ENCODE measurements at regions not wholly inside any gene's neighbourhood (a gene's known extent, or its start where the extent isn't known, plus 50 kb on each side); places are given as distances from the start of the nearest gene placed in this dataset.

DNA sequence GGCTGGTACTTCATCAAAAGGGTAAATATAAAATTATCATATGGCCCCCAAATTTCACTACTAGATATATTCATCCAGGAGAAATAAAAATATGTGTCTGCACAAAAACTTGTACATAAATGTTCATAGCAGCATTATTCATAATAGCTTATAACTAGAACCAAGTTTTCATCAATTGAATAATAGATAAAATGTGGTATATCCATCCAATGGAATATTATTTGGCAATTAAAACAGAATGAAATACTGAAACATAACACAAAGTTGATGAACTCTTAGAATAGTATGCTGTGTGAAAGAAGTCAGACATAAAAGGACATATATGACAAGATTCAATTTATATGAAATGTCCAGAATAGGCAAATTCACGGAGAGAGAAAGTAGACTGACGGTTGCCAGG is 389.3 kb upstream of the ADAMTS9 start:
- Histone ChIP-seq H3K36me3 (ENCODE audit: low read depth) (no peaks in the 10 kb centered on the region), H3K27ac (no peak overlapping the region), H4K20me1 (ENCODE audit: insufficient read depth) (no peaks in the 10 kb centered on the region), H3K79me2 (ENCODE audit: insufficient read depth) (no peaks in the 10 kb centered on the region), H3K9me2 (ENCODE audit: insufficient read depth) (no peaks in the 10 kb centered on the region), H3K9ac (no peak overlapping the region), H3K9me3 (ENCODE audit: low read depth) (no peaks in the 10 kb centered on the region), H3F3A (ENCODE audit: insufficient read depth) (no peaks in the 10 kb centered on the region), H3K4me3 (no peak overlapping the region), H2AFZ (no peak overlapping the region), H3K4me2 (ENCODE audit: unreplicated experiment) (no peak overlapping the region), H3K4me1 (ENCODE audit: insufficient read depth) (no peaks in the 10 kb centered on the region), H3K27me3 (replicated peaks; ENCODE audit: insufficient read depth) (no peaks in the 10 kb centered on the region)
- TF ChIP-seq EZH2 (IDR thresholded peaks at IDR 0.05; ENCODE audit: insufficient read depth, poor library complexity, severe bottlenecking), result no peak
- TF ChIP-seq EZH2phosphoT487 (IDR thresholded peaks at IDR 0.05; ENCODE audit: insufficient read depth, low read depth), result no peak
- in situ Hi-C loops (cut with MboI), result no loop called here
- 55 to 64% methylated on average over 2 of the region's 2 CpGs for WGBS, 2 experiments (ENCODE audit: low coverage in 1 of 2, low lambda C conversion rate in 2 of 2, missing lambda C conversion rate in 2 of 2)
- no peak for DNase-seq

DNA sequence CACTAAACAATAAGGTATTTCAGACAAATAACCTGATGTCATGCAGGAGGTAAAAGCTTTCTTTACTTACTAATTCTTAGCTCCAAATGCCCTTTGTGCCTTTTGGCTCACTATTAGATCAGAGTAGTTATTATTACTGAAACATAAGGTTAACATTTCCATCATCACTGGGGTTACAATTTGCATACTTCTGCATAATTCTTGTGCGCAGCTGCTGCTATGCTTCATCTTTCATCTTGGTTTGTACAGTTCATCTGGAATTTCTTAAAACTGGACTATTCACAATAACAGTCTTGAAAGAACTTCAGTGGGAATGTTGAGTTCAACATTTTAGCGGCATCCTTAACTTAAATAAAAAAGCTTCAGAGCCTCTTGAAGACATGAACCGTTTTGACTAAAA is 383.2 kb upstream of the ADAMTS9 start:
- in situ Hi-C loops (cut with MboI), result no loop called here
- Histone ChIP-seq H3K4me1 (ENCODE audit: insufficient read depth) (no peaks in the 10 kb centered on the region), H3K27ac (no peak overlapping the region), H3K9me2 (ENCODE audit: insufficient read depth) (no peaks in the 10 kb centered on the region), H4K20me1 (ENCODE audit: insufficient read depth) (no peaks in the 10 kb centered on the region), H3K27me3 (replicated peaks; ENCODE audit: insufficient read depth) (peaks cover 12% of the 10 kb centered on the region; the same call in 1 of the 2 replicates), H3K9ac (no peak overlapping the region), H3K36me3 (ENCODE audit: low read depth) (no peaks in the 10 kb centered on the region), H3K4me3 (no peak overlapping the region), H3K4me2 (ENCODE audit: unreplicated experiment) (no peak overlapping the region), H3K79me2 (ENCODE audit: insufficient read depth) (no peaks in the 10 kb centered on the region), H3K9me3 (ENCODE audit: low read depth) (no peaks in the 10 kb centered on the region), H3F3A (ENCODE audit: insufficient read depth) (no peaks in the 10 kb centered on the region), H2AFZ (no peak overlapping the region)
- WGBS, 2 experiments (ENCODE audit: low coverage in 1 of 2, low lambda C conversion rate in 2 of 2, missing lambda C conversion rate in 2 of 2), result 1 to 4% methylated on average over 3 of the region's 3 CpGs
- DNase-seq, result no peak
- TF ChIP-seq EZH2phosphoT487 (IDR thresholded peaks at IDR 0.05; ENCODE audit: insufficient read depth, low read depth) (no peak), EZH2 (IDR thresholded peaks at IDR 0.05; ENCODE audit: insufficient read depth, poor library complexity, severe bottlenecking) (no peak)

DNA sequence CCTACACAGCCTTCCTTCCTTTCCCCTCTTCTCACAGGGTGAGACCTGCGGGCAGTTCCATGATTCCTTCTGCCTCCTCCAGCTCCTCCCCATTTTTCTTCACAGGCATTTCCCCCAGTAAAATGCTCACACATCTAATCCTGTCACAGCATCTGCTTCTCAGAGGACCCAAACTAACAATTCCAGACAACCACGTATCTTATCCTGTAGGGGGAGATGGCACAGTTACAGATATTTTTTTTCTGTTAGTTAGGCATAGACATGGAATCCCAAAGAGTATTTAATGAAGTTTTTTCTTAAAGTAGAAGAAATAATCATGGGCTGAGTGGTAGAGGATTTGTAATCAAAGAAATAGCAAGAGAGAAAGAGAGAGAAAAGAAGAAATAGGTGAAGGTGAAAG is 373.1 kb upstream of the ADAMTS9 start:
- Histone ChIP-seq H3K9me3 (ENCODE audit: low read depth) (no peaks in the 10 kb centered on the region), H4K20me1 (ENCODE audit: insufficient read depth) (no peaks in the 10 kb centered on the region), H3K4me2 (ENCODE audit: unreplicated experiment) (no peak overlapping the region), H3K36me3 (ENCODE audit: low read depth) (no peaks in the 10 kb centered on the region), H3K4me1 (ENCODE audit: insufficient read depth) (no peaks in the 10 kb centered on the region), H3K4me3 (no peak overlapping the region), H3K27ac (no peak overlapping the region), H2AFZ (no peak overlapping the region), H3K9me2 (ENCODE audit: insufficient read depth) (no peaks in the 10 kb centered on the region), H3K27me3 (replicated peaks; ENCODE audit: insufficient read depth) (no peaks in the 10 kb centered on the region), H3F3A (ENCODE audit: insufficient read depth) (no peaks in the 10 kb centered on the region), H3K79me2 (ENCODE audit: insufficient read depth) (no peaks in the 10 kb centered on the region), H3K9ac (no peak overlapping the region)
- 60 to 63% methylated on average over 2 of the region's 2 CpGs for WGBS, 2 experiments (ENCODE audit: low coverage in 1 of 2, low lambda C conversion rate in 2 of 2, missing lambda C conversion rate in 2 of 2)
- no peak for DNase-seq
- no peak for TF ChIP-seq EZH2phosphoT487 (IDR thresholded peaks at IDR 0.05; ENCODE audit: insufficient read depth, low read depth)
- TF ChIP-seq EZH2 (IDR thresholded peaks at IDR 0.05; ENCODE audit: insufficient read depth, poor library complexity, severe bottlenecking), result no peak
- in situ Hi-C loops (cut with MboI), result no loop called here

DNA sequence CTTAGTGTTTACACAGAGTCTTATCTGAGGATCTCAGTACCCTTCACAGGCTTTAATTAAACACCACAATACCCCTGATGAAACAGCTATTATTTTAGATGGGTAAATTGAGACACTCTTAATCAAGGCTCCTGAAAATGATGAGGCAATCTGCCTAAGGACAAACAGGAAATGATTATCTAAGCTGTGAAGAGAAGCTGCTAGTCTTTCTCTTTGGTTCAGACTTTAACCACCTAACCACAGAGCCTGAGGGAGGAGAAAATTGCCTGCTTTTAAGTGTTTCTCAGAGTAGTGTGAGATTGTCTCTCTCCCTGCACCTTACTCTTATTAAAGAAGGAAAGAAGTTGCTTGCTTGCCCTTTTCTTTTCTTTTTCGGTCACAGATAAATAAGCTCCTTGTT is 364.3 kb upstream of the ADAMTS9 start:
- Histone ChIP-seq H3K4me1 (ENCODE audit: insufficient read depth) (0 out of 2 replicates have a peak, but pooled peaks cover 2% of the 10 kb centered on the region), H3K79me2 (ENCODE audit: insufficient read depth) (no peaks in the 10 kb centered on the region), H4K20me1 (ENCODE audit: insufficient read depth) (no peaks in the 10 kb centered on the region), H3K4me3 (no peak overlapping the region), H3K27ac (no peak overlapping the region), H3K9me2 (ENCODE audit: insufficient read depth) (no peaks in the 10 kb centered on the region), H3K4me2 (ENCODE audit: unreplicated experiment) (no peak overlapping the region), H3K27me3 (replicated peaks; ENCODE audit: insufficient read depth) (no peaks in the 10 kb centered on the region), H3K9me3 (ENCODE audit: low read depth) (no peaks in the 10 kb centered on the region), H3F3A (ENCODE audit: insufficient read depth) (no peaks in the 10 kb centered on the region), H2AFZ (no peak overlapping the region), H3K9ac (no peak overlapping the region), H3K36me3 (ENCODE audit: low read depth) (no peaks in the 10 kb centered on the region)
- no peak for TF ChIP-seq EZH2 (IDR thresholded peaks at IDR 0.05; ENCODE audit: insufficient read depth, poor library complexity, severe bottlenecking)
- no peak for TF ChIP-seq EZH2phosphoT487 (IDR thresholded peaks at IDR 0.05; ENCODE audit: insufficient read depth, low read depth)
- no peak for DNase-seq
- 72 to 83% methylated on average over 1 of the region's 1 CpG for WGBS, 2 experiments (ENCODE audit: low coverage in 1 of 2, low lambda C conversion rate in 2 of 2, missing lambda C conversion rate in 2 of 2)
- in situ Hi-C loops (cut with MboI), result no loop called here

DNA sequence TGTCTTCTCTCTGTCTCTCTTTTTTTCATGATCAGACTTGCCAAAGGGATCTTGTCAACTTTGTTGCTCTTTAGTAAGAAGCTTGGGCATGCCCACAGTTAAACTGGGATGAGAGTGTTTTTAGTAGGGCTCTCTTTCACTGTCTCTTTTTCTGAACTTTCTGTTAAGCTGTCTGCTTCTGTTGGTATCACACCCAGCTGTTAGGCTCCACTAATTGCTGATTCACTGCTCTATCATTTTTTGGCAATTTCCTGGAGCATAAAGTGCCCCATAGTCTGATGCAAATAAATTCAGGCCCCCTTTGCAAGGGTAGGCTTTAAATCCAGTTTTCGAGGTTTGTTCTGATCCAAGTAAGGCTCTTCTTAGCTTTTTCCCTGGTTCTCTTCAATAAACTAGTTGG is 360.4 kb upstream of the ADAMTS9 start:
- Histone ChIP-seq H3K9ac (no peak overlapping the region), H3K4me1 (ENCODE audit: insufficient read depth) (0 out of 2 replicates have a peak, but pooled peaks cover 2% of the 10 kb centered on the region), H3K27ac (no peak overlapping the region), H3K9me2 (ENCODE audit: insufficient read depth) (no peaks in the 10 kb centered on the region), H3K4me3 (no peak overlapping the region), H3K79me2 (ENCODE audit: insufficient read depth) (no peaks in the 10 kb centered on the region), H3K9me3 (ENCODE audit: low read depth) (no peaks in the 10 kb centered on the region), H4K20me1 (ENCODE audit: insufficient read depth) (no peaks in the 10 kb centered on the region), H3K4me2 (ENCODE audit: unreplicated experiment) (no peak overlapping the region), H3K36me3 (ENCODE audit: low read depth) (no peaks in the 10 kb centered on the region), H3K27me3 (replicated peaks; ENCODE audit: insufficient read depth) (no peaks in the 10 kb centered on the region), H3F3A (ENCODE audit: insufficient read depth) (no peaks in the 10 kb centered on the region), H2AFZ (no peak overlapping the region)
- no peak for DNase-seq
- WGBS, 2 experiments (ENCODE audit: low coverage in 1 of 2, low lambda C conversion rate in 2 of 2, missing lambda C conversion rate in 2 of 2), result 84 to 94% methylated on average over 1 of the region's 1 CpG
- no peak for TF ChIP-seq EZH2 (IDR thresholded peaks at IDR 0.05; ENCODE audit: insufficient read depth, poor library complexity, severe bottlenecking)
- no peak for TF ChIP-seq EZH2phosphoT487 (IDR thresholded peaks at IDR 0.05; ENCODE audit: insufficient read depth, low read depth)
- in situ Hi-C loops (cut with MboI), result no loop called here
